Testis (tissue), 2 donors: ENCODE measurements at regions not wholly inside any gene's neighbourhood (a gene's known extent, or its start where the extent isn't known, plus 50 kb on each side); places are given as distances from the start of the nearest gene placed in this dataset.

Source experiments
- DNase-seq: peaks from one replicate; pipeline ENCODE4 v3.0.0-alpha.2; 2019
- H3K27ac ChIP-seq, 2 donors: fragments of 200-600 bp; sonication (generic); one replicate each; pipeline ENCODE4 v1.5.1; 2019
- H3K27me3 ChIP-seq: fragments of 200-600 bp; sonication (generic); one replicate; pipeline ENCODE4 v1.5.1; 2019
- H3K36me3 ChIP-seq: fragments of 200-600 bp; sonication (generic); one replicate; pipeline ENCODE4 v1.5.1; 2017; ENCODE audit warnings: low read depth; ENCODE audit errors: missing control alignments
- H3K4me1 ChIP-seq: fragments of 200-600 bp; sonication (generic); one replicate; pipeline ENCODE4 v1.5.1; 2019
- H3K4me3 ChIP-seq, 2 donors: fragments of 200-600 bp; sonication (generic); one replicate each; pipeline ENCODE4 v1.5.1; 2017 to 2019
- H3K9me3 ChIP-seq: fragments of 200-600 bp; sonication (generic); one replicate; pipeline ENCODE4 v1.5.1; 2017
- POLR2A ChIP-seq: fragments of 450-650 bp; IDR thresholded peaks from one replicate; pipeline ENCODE4 v1.6.1; 2017; ENCODE audit warnings: antibody characterized with exemption, mild to moderate bottlenecking, moderate library complexity
- whole genome bisulfite sequencing, 2 donors: methylation state at CpG; one replicate each; pipeline ENCODE4 v1.1.5; 2018; 5-methylcytosine and 5-hydroxymethylcytosine counted together
- intact Hi-C: fragments of 100-400 bp; cut with DNase I; formaldehyde crosslinking; loops from one replicate; pipeline ENCODE4 v1.15.1; 2023; ENCODE audit warnings: low total_unique reads
- TF ChIP-seq, protein P1 (sequence below), 3 experiments: fragments of 450-650 bp in 2 of 3; fragments of 200-600 bp in 1 of 3; sonication (generic) in 1 of 3; IDR thresholded peaks; one replicate each; pipeline ENCODE4 v1.5.1; 2016 to 2019; ENCODE audit warnings: antibody characterized with exemption in 3 of 3, mild to moderate bottlenecking in 2 of 3, moderate library complexity in 1 of 3

GRCh38 chr5:52491818-52492217, 295.9 kb upstream of the ITGA1 start:
- Histone ChIP-seq H3K27ac (no peak overlapping the region), H3K9me3 (no peaks in the 10 kb centered on the region), H3K36me3 (no peaks in the 10 kb centered on the region), H3K27me3 (no peaks in the 10 kb centered on the region), H3K4me1 (no peaks in the 10 kb centered on the region), H3K4me3 (no peak overlapping the region)
- intact Hi-C loops: no loop called here
- DNase-seq: no peak
- TF ChIP-seq, protein P1, sequence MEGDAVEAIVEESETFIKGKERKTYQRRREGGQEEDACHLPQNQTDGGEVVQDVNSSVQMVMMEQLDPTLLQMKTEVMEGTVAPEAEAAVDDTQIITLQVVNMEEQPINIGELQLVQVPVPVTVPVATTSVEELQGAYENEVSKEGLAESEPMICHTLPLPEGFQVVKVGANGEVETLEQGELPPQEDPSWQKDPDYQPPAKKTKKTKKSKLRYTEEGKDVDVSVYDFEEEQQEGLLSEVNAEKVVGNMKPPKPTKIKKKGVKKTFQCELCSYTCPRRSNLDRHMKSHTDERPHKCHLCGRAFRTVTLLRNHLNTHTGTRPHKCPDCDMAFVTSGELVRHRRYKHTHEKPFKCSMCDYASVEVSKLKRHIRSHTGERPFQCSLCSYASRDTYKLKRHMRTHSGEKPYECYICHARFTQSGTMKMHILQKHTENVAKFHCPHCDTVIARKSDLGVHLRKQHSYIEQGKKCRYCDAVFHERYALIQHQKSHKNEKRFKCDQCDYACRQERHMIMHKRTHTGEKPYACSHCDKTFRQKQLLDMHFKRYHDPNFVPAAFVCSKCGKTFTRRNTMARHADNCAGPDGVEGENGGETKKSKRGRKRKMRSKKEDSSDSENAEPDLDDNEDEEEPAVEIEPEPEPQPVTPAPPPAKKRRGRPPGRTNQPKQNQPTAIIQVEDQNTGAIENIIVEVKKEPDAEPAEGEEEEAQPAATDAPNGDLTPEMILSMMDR (IDR thresholded peaks at IDR 0.05): no peak
- TF ChIP-seq POLR2A: no peak

DNA sequence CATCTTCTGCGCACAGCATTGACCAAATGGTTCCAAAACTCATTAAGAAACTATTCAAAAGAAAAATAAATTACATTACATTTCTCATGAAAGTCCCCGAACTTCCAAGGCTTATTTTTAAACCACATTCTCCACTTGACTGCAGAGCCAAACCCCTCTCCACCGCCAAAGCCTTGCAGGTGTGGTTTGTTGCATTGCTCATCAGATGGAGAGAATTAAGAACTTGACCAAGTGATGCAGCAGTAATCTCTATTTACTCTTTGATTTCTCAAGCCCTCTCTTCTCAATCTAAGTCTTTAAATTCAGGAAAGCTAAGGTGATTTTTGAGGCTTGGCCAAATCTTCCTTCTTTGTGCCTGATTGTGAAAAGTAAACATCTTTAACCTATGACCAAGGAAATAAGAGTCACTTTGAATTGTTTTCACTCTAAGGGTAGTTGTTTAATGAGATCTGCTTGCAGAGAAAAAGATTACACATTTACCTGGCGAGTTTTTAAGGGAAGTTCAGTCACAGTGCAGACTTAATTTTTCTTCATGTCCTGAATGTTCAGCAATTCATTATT, 290.5 kb upstream of the ITGA1 start:
- no peak overlapping the region for H3K27ac ChIP-seq
- intact Hi-C loops: no loop called here
- H3K9me3 ChIP-seq: no peaks in the 10 kb centered on the region
- H3K4me3 ChIP-seq: no peak overlapping the region
- no peaks in the 10 kb centered on the region for H3K4me1 ChIP-seq
- DNase-seq: no peak
- H3K36me3 ChIP-seq: no peaks in the 10 kb centered on the region
- 57 to 71% methylated on average over 4 of the region's 4 CpGs for WGBS, 2 donors
- H3K27me3 ChIP-seq: no peaks in the 10 kb centered on the region
- TF ChIP-seq, protein P1 (IDR thresholded peaks at IDR 0.05): no peak
- no peak for TF ChIP-seq POLR2A

- Histone ChIP-seq H3K27me3 (no peaks in the 10 kb centered on the region), H3K27ac (no peak overlapping the region), H3K9me3 (no peaks in the 10 kb centered on the region), H3K4me3 (no peak overlapping the region), H3K4me1 (no peaks in the 10 kb centered on the region), H3K36me3 (no peaks in the 10 kb centered on the region)
- TF ChIP-seq, protein P1 (IDR thresholded peaks at IDR 0.05): no peak
- TF ChIP-seq POLR2A: no peak
- intact Hi-C loops: no loop called here
- DNase-seq: no peak
These were observed 289.1 kb upstream of the ITGA1 start for GRCh38 chr5:52498607-52499006.

DNA sequence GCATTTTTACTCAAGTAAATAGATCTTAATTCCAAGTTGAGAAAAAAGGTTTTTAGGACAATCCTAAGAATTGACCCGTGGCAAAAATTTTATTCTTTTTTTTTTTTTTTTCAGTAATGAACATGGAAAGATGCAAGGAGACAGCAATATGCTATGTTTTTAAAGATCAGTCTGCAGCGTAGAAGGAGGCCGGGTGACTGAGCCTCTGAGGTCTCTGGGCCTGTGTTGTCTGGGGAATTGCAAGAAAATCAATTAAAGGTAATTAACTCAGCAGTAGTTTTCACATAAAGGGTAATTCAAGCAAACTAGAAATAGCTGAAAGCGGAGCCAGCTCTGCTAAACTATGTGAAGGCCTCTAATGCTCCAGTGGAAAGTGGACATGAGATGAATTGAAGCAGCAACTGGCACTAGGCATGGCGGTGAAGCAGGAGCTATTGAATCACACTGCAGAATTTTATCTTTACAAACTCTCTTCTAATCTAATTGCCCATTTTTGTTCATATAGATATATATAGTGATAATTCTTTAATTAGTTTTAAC, 285.2 kb upstream of the ITGA1 start:
- no peak for DNase-seq
- H3K27me3 ChIP-seq: no peaks in the 10 kb centered on the region
- no peak overlapping the region for H3K27ac ChIP-seq
- no peak overlapping the region for H3K4me3 ChIP-seq
- TF ChIP-seq, protein P1 (IDR thresholded peaks at IDR 0.05): no peak
- TF ChIP-seq POLR2A: no peak
- no peaks in the 10 kb centered on the region for H3K9me3 ChIP-seq
- H3K36me3 ChIP-seq: no peaks in the 10 kb centered on the region
- intact Hi-C loops: no loop called here
- H3K4me1 ChIP-seq: no peaks in the 10 kb centered on the region
- WGBS, 2 donors: 88 to 93% methylated on average over 5 of the region's 5 CpGs

DNA sequence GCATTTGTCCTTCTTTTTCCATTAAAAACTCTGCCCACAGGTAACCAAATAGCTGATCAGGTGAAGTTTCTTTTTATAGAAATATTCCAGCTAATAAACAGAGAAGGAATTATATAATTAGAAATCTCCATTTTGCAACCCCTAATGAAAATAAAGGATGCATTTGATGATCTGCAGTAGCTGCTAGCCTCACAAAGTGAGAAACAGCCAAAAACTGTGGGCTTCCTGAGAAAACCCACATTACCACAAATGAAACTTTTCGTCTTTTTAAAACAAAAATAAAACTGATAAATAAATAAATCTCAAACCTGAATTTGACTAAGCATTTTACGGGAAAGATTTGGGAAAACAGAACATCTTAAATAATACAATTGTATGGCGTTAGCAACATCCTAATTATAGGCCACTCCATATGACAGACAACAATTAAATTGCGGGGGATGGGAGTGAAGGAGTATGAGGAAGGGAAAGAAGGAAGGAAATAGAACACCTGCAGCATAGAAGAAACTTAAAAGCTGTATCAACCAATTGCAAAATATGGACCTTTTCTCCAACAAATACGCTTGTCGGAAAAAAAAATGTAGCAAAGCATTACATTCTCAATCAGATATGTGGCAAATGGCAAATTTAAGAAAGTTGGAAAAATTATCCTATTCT, 283.0 kb upstream of the ITGA1 start:
- no peaks in the 10 kb centered on the region for H3K36me3 ChIP-seq
- WGBS, 2 donors: 83 to 86% methylated on average over 6 of the region's 6 CpGs
- H3K4me3 ChIP-seq: no peak overlapping the region
- TF ChIP-seq POLR2A: no peak
- TF ChIP-seq, protein P1 (IDR thresholded peaks at IDR 0.05): no peak
- no peaks in the 10 kb centered on the region for H3K4me1 ChIP-seq
- intact Hi-C loops: no loop called here
- H3K27ac ChIP-seq: no peak overlapping the region
- H3K9me3 ChIP-seq: no peaks in the 10 kb centered on the region
- H3K27me3 ChIP-seq: no peaks in the 10 kb centered on the region
- DNase-seq: no peak
